Stimulated activated CD8-positive, alpha-beta memory T cell treated with anti-CD3 and anti-CD28 coated beads, Interleukin-2, amount 100 ng/mL, for 48 hours (primary cell): ENCODE measurements at regions not wholly inside any gene's neighbourhood (a gene's known extent, or its start where the extent isn't known, plus 50 kb on each side); places are given as distances from the start of the nearest gene placed in this dataset.
"Not testable (repeated sequence)": the region's sequence is repeated elsewhere in the genome, so short reads cannot be mapped to it uniquely, and the experiment has no call there.

Source experiments
- DNase-seq, 2 donors: peaks; one replicate each; pipeline ENCODE4 v3.0.0-alpha.2; 2020; ENCODE audit warnings: low read depth in 2 of 2

DNA sequence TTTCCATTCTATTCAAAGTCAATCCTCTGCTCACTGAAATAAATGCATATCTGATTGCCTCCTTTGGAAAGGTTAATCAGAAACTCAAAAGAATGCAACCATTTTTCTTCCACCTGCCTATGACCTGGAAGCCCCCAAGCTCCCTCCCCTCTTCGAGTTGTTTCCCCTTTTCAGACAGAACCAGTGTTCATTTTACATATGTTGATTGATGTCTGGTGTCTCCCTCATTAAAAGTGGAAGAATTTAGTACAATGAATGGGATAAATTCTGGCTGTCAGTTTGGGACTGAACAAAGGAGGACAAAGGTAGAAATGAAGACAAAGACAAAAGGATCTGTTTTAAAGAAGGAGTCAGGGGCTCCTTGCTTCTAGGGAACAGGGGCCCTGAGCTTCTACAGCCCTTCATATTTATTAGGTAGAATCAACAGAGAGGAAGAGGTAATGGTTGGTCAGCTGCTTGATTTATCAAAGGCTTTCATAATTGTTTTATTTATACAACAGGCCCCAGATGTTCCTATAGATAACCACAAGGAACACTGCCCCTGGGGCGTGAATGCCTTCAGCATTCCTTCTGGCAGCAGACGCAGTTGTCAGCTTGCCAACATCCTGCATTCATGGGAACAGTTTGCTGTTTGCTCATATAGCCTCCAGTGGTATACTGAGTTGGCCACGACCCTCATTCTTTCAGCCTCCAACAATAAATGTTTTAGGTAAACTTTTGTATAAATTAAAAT lies 949.8 kb upstream of the LRATD1 start:
- no peak for DNase-seq

DNA sequence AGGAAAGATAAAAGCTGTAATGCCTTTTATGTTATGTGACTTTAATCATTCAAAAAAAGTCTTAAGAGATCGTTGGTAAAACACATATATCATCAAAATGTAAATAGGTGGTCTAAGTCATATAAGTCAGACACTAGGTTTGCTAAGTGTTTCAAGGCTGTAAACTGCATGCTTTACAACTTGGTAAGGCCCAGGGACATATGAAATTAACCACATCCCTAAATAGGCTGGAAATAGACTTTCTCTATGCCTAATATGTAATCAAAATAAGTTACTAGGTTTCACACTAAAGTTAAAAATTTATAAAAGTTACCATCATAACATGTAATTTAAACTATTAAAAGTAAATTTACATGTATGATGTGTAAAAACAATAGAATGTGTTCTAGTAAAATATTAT lies 946.3 kb upstream of the LRATD1 start:
- DNase-seq = no peak

DNA sequence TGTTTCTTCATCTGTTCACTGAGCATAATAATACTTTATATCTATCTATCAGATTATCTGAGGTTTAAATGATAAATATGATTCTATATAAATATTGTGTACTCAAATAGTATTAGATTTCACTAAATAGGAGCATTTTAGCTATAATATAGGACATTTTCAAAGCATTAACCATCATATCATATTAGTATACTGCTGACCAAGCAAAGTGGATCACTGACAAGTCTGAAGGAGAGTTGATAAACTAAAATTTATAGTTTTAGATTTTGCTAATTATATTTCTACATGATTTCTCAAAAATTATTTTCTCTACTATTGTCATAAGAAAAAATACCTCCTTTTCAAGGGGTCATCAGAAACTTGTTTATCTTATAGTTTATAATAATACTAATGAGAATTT lies 937.8 kb upstream of the LRATD1 start:
- DNase-seq = no peak

DNA sequence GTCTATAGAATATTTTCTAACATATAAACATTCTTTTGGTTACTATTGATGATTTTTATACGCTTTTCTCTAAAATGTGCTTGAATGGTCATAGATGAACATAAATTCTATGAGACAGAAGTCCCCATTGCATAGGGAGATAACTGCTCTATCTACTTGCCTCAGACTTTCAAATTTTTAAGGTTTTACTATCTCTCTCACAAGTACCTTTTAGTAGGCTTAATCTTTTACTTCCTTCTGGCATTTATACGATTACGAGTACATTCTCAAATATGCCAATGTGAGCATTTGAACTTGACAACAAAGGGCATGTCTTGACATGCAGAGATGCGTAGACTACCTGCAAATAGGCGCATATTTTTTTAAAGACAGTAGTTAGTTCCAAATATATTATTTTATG lies 935.9 kb upstream of the LRATD1 start:
- no peak for DNase-seq

DNA sequence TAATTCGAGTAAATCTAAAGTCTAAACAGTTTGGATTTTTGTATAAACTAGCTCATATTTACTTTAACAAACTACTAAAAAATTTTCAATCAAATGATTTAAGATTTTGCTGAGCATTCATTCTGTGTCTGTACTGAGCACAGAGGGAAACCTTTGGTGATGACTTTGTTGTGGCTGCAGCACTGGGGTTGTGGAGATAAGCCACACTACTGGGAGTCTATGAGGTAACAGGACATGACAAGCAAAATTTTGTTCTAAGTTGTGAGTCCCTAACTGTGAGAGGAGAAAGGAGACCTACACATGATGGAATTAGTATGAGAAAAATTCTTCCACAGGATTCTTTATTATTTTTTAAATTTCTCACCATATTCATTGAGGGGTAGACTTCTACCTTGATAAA lies 933.7 kb upstream of the LRATD1 start:
- DNase-seq = no peak

DNA sequence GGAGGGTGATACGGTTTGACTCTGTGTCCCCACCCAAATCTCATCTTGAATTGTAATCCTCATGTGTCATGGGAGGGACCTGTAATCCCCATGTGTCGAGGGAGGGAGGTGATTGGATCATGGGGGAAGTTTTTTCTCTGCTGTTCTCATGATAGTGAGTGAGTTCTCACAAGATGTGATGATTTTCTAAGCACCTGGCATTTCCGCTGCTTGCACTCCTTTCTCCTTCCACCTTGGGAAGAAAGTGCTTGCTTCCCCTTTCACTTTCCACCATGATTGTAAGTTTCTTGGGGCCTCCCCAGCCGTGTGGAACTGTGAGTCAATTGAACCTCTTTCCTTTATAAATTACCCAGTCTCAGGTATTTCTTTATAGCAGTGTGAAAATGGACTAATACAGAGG lies 932.6 kb upstream of the LRATD1 start:
- not testable (repeated sequence) for DNase-seq

DNA sequence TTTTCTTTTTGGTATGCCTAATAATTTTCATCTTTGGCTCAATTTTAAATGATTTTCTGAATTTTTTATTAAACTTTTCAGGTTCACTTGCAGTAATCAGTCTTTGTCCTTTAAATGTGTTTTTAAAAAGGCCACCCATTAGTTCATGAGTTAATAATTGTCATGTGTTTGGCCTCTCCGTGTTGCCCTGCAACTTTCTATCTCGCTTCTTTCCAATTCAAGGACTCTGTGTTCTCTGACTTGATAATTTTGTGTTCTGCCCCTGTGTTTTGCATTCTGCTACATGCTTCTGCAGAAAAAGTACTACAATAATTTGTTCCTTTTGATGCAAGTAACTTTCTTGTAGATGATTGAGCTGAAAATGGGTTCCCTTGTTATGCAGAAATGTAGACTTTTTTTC lies 921.4 kb upstream of the LRATD1 start:
- no peak for DNase-seq

DNA sequence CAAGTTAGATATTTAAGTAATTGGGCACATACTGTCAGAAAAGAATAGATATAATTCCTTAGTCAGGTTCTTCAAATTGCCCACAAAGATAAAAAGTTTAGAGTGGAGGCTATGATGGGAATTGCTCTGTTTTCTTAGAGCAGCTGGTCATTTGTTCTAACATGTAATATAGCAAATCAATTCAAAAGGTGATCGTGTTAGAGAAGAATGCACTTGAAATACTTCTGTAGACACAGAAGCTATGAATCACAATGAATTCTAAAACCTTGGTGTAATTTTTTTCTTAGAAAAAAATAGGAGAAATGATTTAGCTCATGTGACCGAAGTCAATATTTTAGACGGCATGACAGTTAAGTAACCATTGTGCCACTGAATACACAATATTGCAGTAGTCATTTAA lies 918.1 kb upstream of the LRATD1 start:
- DNase-seq = no peak

DNA sequence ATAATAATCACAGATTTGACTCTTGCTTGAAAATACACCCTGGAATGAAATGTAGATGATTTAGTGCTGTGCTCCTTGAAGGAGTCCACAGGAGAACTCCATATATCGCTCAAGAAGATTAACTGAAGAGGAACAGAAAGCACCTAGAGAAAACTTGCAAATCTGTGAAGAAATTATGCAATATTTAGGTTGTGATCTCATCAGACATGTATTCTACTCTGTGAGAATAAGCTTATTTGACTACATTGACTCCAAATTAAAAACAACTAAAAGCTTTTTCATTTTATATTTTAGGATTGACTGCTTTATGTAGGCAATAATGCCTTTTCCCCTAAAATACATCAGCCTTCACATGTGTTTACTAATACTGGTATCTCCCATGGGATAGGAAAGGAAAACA lies 906.6 kb upstream of the LRATD1 start:
- DNase-seq = no peak

DNA sequence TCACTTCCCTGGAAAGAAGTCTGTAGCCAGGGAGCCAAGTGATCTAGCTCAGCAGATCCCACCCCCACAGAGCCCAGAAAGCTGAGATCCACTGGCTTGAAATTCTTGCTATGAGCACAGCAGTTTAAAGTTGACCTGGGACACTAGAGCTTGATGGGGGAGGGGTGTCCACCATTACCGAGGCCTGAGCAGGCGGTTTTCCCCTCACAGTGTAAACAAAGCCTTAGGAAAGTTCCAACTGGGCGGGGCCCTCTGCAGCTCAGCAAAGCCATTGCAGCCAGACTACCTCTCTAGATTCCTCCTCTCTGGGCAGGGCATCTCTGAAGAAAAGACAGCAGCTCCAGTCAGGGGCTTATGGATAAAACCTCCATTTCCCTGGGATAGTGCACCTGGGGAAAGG lies 887.2 kb upstream of the LRATD1 start:
- DNase-seq = no peak

DNA sequence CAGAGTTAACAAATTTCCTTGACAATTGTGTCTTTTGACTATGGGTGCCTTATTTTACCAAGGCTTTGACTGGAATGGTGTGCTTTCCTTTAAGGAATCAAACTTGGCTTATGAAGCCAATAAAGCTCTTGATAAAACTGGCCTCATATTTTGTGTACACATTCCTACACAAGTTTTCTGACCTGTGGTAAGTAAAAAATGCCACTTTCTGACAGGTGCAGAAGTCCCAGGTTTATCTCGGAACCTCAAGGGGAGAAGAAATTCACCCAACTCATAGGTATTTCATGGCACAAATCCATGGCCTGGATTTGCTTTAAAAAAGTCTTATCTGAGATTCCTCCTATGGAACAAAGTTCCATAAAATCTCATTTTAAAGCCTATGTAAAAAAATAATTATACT lies 880.6 kb upstream of the LRATD1 start:
- DNase-seq = no peak

DNA sequence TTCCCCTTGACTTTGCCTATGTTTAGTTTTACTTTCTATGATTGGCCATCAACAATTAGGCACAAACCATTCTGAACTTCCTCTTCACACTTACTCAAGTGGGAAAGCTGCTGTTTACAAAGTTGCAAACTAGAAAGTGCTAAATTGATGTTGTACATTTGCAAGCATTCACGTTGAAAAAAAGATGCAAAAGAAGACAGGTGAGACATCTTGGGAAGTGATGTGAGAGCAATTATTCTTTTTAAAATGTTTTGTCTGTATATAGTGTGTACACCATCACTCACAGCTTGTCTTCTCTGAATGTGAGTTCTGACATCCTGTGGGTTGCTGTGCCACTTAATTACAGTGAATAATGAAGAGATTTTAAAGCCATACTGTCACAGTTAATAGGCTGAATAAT lies 874.1 kb upstream of the LRATD1 start:
- no peak for DNase-seq

DNA sequence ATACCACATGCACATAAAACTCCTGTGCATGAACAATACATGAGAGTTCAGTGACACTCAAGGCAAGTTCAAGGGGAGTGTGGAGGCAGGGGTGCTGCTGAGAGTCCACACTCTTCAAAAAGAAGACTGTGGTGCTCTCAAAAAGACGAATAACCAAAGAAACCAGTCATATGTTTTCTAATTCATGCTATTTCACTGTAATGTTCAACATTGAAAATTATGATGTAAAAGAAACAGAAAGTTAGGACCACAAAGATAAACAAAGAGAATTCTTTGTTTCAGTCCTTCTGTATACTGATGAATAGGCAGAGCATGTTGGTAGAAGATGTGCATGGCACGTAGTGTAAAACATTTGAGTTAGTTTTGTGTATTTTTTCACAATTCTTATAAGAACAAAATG lies 864.2 kb upstream of the LRATD1 start:
- no peak for DNase-seq

DNA sequence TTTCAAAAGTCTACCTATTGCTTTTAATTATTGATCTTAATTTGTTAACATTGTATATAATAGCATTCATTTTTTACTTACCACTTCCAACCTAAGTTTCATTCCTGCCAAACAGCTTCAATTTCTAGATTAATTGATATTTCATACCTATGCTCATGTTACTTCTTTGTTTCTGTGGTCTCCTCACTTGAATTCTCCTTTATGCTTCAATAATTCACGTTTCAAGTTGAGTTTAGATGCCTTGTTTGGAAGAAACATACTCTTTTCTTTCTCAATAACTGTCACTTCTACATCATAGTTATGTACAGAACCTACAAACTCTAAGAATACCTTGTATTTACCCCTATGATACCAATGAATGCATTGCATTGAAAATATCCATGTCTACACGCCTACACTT lies 862.2 kb upstream of the LRATD1 start:
- no peak for DNase-seq

DNA sequence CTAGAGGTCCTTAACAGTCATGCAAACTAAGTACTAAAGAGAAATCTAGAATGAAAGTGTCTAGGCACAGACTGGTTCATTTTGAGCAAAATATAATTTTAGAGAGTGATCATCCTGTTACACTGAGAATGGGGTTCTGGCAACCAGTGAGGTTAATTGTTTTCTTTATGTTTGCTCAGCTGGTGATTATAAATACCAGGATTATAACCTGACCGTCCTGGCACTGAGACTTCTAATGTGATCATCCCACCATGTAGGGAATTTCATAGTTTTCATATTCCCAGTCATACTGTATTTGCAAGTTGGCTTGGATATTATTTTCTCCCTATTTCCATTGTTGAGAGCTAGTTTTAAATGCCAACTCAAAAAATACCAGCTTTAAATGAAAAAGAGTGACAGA lies 852.5 kb upstream of the LRATD1 start:
- DNase-seq = no peak

DNA sequence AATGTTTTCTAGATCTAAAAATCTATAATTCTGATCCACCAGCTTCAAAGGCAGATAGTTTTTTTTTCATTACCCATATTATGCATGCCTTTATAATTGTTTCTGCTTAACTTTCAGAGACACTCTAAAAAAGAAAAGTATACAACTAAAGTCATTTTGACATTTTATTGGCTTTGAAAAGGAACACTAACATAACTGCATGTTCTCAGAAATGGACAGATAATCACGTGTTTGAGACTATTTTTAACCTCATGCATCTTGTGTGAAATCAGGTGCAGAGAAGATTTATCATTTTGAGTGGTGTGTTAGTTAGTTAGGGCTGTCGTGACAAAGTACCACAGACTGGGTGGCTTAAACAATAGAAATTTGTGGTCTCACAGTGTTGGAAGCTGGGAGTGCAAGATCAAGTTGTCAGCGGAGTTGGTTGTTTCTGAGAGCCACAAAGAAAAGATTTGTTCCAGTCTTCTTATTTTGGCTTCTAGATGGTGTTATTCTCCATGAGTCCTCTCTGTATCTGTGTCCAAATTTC lies 841.4 kb upstream of the LRATD1 start:
- no peak for DNase-seq

DNA sequence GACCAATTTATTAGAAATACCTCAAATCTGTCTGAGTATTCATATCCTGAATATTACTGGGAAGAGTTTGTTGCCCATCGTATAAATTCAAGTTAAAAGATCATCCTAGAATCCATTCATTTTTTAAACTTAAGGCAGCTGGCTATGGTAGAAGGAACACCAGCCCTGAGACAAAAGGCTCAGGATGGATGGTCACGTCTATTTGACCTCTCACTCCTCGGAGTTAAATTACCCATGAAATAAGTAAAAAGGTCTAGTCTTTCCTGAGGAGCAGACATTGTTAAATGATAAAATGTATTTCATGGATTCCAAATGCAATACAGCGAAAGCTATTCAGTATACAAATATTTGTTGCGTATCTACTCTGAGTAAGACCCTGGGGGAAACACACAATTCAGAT lies 826.0 kb upstream of the LRATD1 start:
- no peak for DNase-seq

DNA sequence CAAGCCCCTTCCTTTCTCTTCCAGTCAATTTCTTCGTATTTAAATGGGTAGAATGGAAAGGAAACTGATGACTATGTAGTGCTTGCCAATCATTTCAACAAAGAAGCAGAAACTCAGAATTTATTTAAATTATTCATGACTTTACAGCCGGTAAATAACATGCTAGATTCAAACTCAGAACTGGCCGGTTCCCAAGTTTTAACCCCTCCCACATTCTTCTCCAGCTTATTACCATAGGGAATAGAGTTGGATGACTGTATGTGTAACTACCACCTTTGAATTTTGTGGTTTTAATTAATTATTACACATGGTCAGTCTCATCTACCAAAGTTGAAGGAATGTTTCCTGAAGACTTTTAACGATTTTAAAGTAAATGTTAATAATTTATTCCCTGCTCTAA lies 819.3 kb upstream of the LRATD1 start:
- DNase-seq = no peak

DNA sequence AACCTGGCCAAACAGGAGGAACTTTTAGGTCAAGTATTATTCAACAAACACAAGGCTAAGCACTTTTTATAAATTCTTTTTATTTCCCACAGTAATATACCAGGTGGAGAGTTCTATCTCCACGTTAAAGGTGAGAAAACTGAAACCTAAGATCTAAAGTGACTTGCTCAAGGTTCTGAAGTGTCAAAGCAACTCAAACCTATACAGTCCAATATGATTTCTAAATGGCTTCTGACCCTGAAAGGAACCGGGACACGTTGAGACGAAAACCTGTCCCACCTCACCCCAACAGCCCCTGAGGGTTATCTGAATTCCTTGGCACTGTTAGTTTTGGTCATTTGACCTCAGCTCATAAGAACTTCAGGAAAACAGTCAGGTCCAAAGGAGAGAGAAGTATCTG lies 814.5 kb upstream of the LRATD1 start:
- no peak for DNase-seq

DNA sequence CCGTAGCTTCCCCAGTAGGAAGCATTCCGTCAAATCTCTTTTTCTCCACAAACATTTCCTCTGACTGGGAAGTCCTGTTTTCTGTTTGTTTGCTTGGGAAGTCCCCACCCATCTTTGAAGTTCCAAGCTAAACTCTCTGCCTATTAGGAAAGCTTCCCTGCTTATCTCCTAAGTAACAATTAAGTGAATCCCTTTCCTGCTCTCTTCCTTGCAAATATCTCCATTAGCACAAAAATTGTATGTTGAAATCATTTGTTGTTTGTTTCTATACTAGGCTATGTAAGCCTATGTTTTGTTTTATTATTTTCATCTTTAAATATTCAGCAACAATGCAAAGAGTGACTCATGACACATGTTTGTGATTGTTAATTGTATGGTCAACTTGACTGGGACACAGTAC lies 812.6 kb upstream of the LRATD1 start:
- no peak for DNase-seq

DNA sequence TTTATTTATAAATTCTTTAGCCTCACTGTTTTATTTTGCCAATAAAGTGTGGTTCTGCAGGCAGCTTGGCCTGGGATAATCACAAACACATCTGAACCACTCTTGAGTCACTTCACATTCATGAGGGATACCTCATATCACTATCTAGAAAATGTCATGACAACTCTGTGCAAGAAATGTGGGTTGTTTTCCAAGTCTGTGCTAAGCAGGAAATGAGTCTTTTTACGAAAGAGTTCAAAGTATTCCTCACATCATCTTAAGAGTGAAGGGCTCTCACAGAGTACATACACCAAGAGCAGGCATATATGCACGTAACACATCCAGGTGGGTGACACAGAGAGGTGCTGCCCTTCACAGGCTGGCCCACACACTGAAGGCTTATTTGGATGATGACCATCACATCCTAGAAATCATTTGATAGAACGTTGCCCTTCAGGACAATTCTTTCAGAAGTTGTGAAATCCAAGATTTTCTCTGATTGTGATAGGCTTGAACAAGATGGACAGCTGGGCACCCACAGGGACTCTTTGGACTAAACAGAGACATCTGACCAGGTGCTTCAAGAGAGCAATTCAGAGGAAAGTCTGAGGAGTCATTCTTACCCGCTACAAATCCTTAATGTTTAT lies 811.1 kb upstream of the LRATD1 start:
- no peak for DNase-seq

DNA sequence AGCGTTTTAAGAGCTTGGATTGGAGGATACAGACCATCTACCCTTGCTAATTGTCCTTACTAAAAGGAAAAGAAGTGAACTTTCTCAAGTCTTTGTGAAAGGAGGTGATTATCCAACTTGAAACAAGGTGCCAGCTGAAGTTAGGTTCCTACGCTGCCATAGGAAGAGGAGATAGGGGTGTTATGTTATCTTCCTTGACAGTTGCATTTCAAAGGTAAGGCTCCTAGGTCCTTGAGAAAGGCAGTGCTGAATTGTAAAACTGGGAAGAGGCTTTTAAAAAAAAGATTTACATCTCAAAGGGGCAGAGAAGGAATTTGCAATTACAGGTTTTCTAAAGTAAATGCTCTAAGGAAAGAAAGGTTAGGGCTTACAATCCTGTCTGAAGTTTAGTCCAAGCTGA lies 810.2 kb upstream of the LRATD1 start:
- no peak for DNase-seq

DNA sequence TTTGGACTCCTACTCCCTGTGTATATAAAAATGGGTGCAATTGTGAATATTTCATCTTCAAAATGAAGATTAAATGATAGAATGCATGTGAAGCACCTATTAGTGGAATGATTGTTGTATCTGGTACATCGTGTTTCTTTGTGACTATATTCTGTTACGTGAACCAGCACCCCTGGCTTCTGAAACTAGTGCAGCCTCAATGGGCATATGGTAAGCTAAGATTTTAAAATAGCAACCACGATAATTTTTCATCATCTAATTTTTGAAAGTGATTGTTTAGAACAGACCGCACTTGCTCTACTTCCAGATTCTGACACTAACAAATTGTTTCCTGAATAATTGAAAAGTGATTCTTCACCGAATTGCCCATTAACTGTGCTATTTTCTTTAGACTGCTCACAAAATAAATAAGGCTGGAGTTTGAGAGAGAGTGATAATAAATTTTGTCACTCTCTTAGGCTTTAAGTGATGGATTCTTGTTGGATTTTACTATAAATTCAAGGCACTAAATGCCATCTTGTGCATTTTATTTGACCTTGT lies 806.1 kb upstream of the LRATD1 start:
- no peak for DNase-seq
